Limb (tissue), 2 donors: ENCODE measurements at regions not wholly inside any gene's neighbourhood (a gene's known extent, or its start where the extent isn't known, plus 50 kb on each side); places are given as distances from the start of the nearest gene placed in this dataset.

ENCODE experiments used
- DNase-seq, 2 donors: peaks; one replicate each; pipeline ENCODE4 v3.0.0-alpha.2; 2016; ENCODE audit errors: extremely low spot score in 2 of 2

- no peak for DNase-seq
Measured at GRCh38 chr1:67991546-67991945, 58.9 kb downstream of the DIRAS3 start.

- no peak for DNase-seq
Measured at GRCh38 chr1:67988066-67988465, 62.4 kb downstream of the DIRAS3 start.

GRCh38 chr1:67987046-67987799, 63.2 kb downstream of the DIRAS3 start:
- no peak for DNase-seq

GRCh38 chr1:67983867-67984266, 66.6 kb downstream of the DIRAS3 start:
- no peak for DNase-seq

- no peak for DNase-seq
Measured at GRCh38 chr1:67980028-67980427, 70.4 kb downstream of the DIRAS3 start.

GRCh38 chr1:67979532-67979931, 70.9 kb downstream of the DIRAS3 start:
- no peak for DNase-seq

- DNase-seq: no peak
Measured at GRCh38 chr1:67978890-67979516, 71.4 kb downstream of the DIRAS3 start.

GRCh38 chr1:67977756-67978155, 72.7 kb downstream of the DIRAS3 start:
- DNase-seq: no peak

- DNase-seq: no peak
Measured at GRCh38 chr1:67973051-67973450, 77.4 kb downstream of the DIRAS3 start.

GRCh38 chr1:67970088-67970487, 80.3 kb downstream of the DIRAS3 start:
- no peak for DNase-seq

- no peak for DNase-seq
Measured at GRCh38 chr1:67969446-67969845, 81.0 kb downstream of the DIRAS3 start.

GRCh38 chr1:67966666-67967009, 83.8 kb downstream of the DIRAS3 start:
- DNase-seq: no peak

- no peak for DNase-seq
Measured at GRCh38 chr1:67965995-67966665, 84.3 kb downstream of the DIRAS3 start.

- no peak for DNase-seq
Measured at GRCh38 chr1:67963263-67963662, 87.2 kb downstream of the DIRAS3 start.

- DNase-seq: no peak
Measured at GRCh38 chr1:67960766-67961165, 89.7 kb downstream of the DIRAS3 start.

- no peak for DNase-seq
Measured at GRCh38 chr1:67958472-67958871, 92.0 kb downstream of the DIRAS3 start.

- peak; percentile 45 to 51 for DNase-seq
Measured at GRCh38 chr1:67957066-67957465, 93.4 kb downstream of the DIRAS3 start.

GRCh38 chr1:67956116-67956515, 94.3 kb downstream of the DIRAS3 start:
- no peak for DNase-seq

- no peak for DNase-seq
Measured at GRCh38 chr1:67955591-67955990, 94.8 kb downstream of the DIRAS3 start.

GRCh38 chr1:67953301-67953700, 97.1 kb downstream of the DIRAS3 start:
- DNase-seq: no peak

GRCh38 chr1:67952071-67952470, 98.4 kb downstream of the DIRAS3 start:
- no peak for DNase-seq

GRCh38 chr1:67951014-67951413, 99.4 kb downstream of the DIRAS3 start:
- DNase-seq: no peak
